ENCODE measurements at regions not wholly inside any gene's neighbourhood (a gene's known extent, or its start where the extent isn't known, plus 50 kb on each side); places are given as distances from the start of the nearest gene placed in this dataset.

GRCh38 chr1:175871647-175872046, 128.3 kb upstream of the TNR start:
- ChIA-PET SMC1A (ENCODE audit: uncharacterized antibody, unreplicated experiment) (no interaction called here), POLR2A (no interaction called here), RAD21 (ENCODE audit: unreplicated experiment) (no interaction called here), CTCF (no interaction called here)
- Histone ChIP-seq H3K4me3 (no peak overlapping the region), H3K4me2 (ENCODE audit: control insufficient read depth, insufficient read depth) (no peak overlapping the region), H3K4me1 (ENCODE audit: control insufficient read depth, insufficient read depth, low read length) (peaks cover 6% of the 10 kb centered on the region; the same call in 1 of the 2 replicates), H3K79me2 (ENCODE audit: control insufficient read depth, insufficient read depth, low read length) (no peaks in the 10 kb centered on the region), H3K9ac (ENCODE audit: control insufficient read depth, insufficient read depth, low read length) (no peak overlapping the region), H3K9me3 (replicated peaks; ENCODE audit: control insufficient read depth, insufficient read depth, low read length) (no peaks in the 10 kb centered on the region), H4K20me1 (ENCODE audit: control insufficient read depth, insufficient read depth) (no peaks in the 10 kb centered on the region), H3K27ac (ENCODE audit: control insufficient read depth, insufficient read depth) (no peak overlapping the region), H3K36me3 (ENCODE audit: control insufficient read depth in 2 of 2, insufficient read depth in 2 of 2, low read length in 1 of 2) (no peaks in the 10 kb centered on the region), H2AFZ (ENCODE audit: control insufficient read depth, low read depth, low read length) (no peak overlapping the region), H3K27me3 (replicated peaks in 1 of 2; ENCODE audit: control insufficient read depth in 2 of 2, insufficient read depth in 2 of 2, low read length in 1 of 2) (no peaks in the 10 kb centered on the region; a peak in 1 of 4 replicates)
- BruUV-seq (replicated peaks) = no TSS peak
- FAIRE-seq = no peak
- no peak for ATAC-seq
- no peak for DNase-seq (ENCODE audit: low read depth, low spot score)
- TF ChIP-seq PBX3 (IDR thresholded peaks at IDR 0.05; ENCODE audit: insufficient replicate concordance, low read depth, low read length) (no peak), RCOR1 (conservative IDR thresholded peaks at IDR 0.05; ENCODE audit: low read depth, low read length) (no peak), USF2 (IDR thresholded peaks at IDR 0.05; ENCODE audit: borderline replicate concordance, low read depth, low read length) (no peak), CBX3 (IDR thresholded peaks at IDR 0.05; ENCODE audit: borderline replicate concordance, low read depth) (no peak), ZSCAN29 (IDR thresholded peaks at IDR 0.05) (no peak), RUNX3 (IDR thresholded peaks at IDR 0.05; ENCODE audit: low read length) (no peak)
- 54% methylated on average over 4 of the region's 4 CpGs for WGBS (ENCODE audit: insufficient coverage, insufficient replicate concordance, low lambda C conversion rate, missing lambda C conversion rate)
- in situ Hi-C loops (cut with MboI) (no loop called here), intact Hi-C loops (cut with micrococcal nuclease; ENCODE audit: unreplicated experiment) (no loop called here)

GRCh38 chr1:175870217-175870616, 126.8 kb upstream of the TNR start:
- Histone ChIP-seq H4K20me1 (ENCODE audit: control insufficient read depth, insufficient read depth) (no peaks in the 10 kb centered on the region), H2AFZ (ENCODE audit: control insufficient read depth, low read depth, low read length) (no peak overlapping the region), H3K27ac (ENCODE audit: control insufficient read depth, insufficient read depth) (no peak overlapping the region), H3K36me3 (ENCODE audit: control insufficient read depth in 2 of 2, insufficient read depth in 2 of 2, low read length in 1 of 2) (no peaks in the 10 kb centered on the region), H3K9ac (ENCODE audit: control insufficient read depth, insufficient read depth, low read length) (no peak overlapping the region), H3K9me3 (replicated peaks; ENCODE audit: control insufficient read depth, insufficient read depth, low read length) (no peaks in the 10 kb centered on the region), H3K4me1 (ENCODE audit: control insufficient read depth, insufficient read depth, low read length) (peaks cover 6% of the 10 kb centered on the region; the same call in 1 of the 2 replicates), H3K27me3 (replicated peaks in 1 of 2; ENCODE audit: control insufficient read depth in 2 of 2, insufficient read depth in 2 of 2, low read length in 1 of 2) (no peaks in the 10 kb centered on the region; a peak in 1 of 4 replicates), H3K4me2 (ENCODE audit: control insufficient read depth, insufficient read depth) (no peak overlapping the region), H3K4me3 (no peak overlapping the region), H3K79me2 (ENCODE audit: control insufficient read depth, insufficient read depth, low read length) (no peaks in the 10 kb centered on the region)
- no TSS peak for BruUV-seq (replicated peaks)
- ChIA-PET RAD21 (ENCODE audit: unreplicated experiment) (interaction anchor here (1.7 kb wide), 1 partner anchor 718 kb away, joined by 3 read pairs; no protein-coding TSS in a partner anchor), POLR2A (no interaction called here), SMC1A (ENCODE audit: uncharacterized antibody, unreplicated experiment) (interaction anchor here (0.5 to 1.2 kb wide), 2 partner anchors 15 to 316 kb away, joined by 4 read pairs; no protein-coding TSS in a partner anchor), CTCF (no interaction called here)
- DNase-seq (ENCODE audit: low read depth, low spot score) (no peak), ATAC-seq (no peak), FAIRE-seq (no peak)
- 25% methylated on average over 3 of the region's 3 CpGs for WGBS (ENCODE audit: insufficient coverage, insufficient replicate concordance, low lambda C conversion rate, missing lambda C conversion rate)
- in situ Hi-C loops (cut with MboI) = no loop called here
- intact Hi-C loops (cut with micrococcal nuclease; ENCODE audit: unreplicated experiment) = no loop called here
- TF ChIP-seq REST (IDR thresholded peaks at IDR 0.05; ENCODE audit: low read depth, low read length) = no peak
- no peak for TF ChIP-seq TARDBP (IDR thresholded peaks at IDR 0.05; ENCODE audit: borderline replicate concordance)
- no peak for TF ChIP-seq MTA3 (IDR thresholded peaks at IDR 0.05; ENCODE audit: borderline replicate concordance, low read length)
- no peak for TF ChIP-seq JUND (IDR thresholded peaks at IDR 0.05; ENCODE audit: low read depth, low read length)
- no peak for TF ChIP-seq ZNF274 (IDR thresholded peaks at IDR 0.05; ENCODE audit: insufficient read depth, insufficient read length)
